ENCODE measurements at regions not wholly inside any gene's neighbourhood (a gene's known extent, or its start where the extent isn't known, plus 50 kb on each side); places are given as distances from the start of the nearest gene placed in this dataset.

GRCh38 chr12:11499806-11500187, 104.4 kb upstream of the PRB2 start:
- TF ChIP-seq, protein P1, sequence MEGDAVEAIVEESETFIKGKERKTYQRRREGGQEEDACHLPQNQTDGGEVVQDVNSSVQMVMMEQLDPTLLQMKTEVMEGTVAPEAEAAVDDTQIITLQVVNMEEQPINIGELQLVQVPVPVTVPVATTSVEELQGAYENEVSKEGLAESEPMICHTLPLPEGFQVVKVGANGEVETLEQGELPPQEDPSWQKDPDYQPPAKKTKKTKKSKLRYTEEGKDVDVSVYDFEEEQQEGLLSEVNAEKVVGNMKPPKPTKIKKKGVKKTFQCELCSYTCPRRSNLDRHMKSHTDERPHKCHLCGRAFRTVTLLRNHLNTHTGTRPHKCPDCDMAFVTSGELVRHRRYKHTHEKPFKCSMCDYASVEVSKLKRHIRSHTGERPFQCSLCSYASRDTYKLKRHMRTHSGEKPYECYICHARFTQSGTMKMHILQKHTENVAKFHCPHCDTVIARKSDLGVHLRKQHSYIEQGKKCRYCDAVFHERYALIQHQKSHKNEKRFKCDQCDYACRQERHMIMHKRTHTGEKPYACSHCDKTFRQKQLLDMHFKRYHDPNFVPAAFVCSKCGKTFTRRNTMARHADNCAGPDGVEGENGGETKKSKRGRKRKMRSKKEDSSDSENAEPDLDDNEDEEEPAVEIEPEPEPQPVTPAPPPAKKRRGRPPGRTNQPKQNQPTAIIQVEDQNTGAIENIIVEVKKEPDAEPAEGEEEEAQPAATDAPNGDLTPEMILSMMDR (IDR thresholded peaks at IDR 0.05), result no peak
- ATAC-seq (ENCODE audit: insufficient number of reproducible peaks, low FRiP score, low read depth) (no peak), DNase-seq (ENCODE audit: low spot score) (no peak)
- H3K4me1 ChIP-seq (ENCODE audit: control insufficient read depth in 1 of 2, low read depth in 2 of 2), result peaks cover 0 to 10% of the 10 kb centered on the region in 2 donors
- H3K27ac ChIP-seq, result no peak overlapping the region
- no peaks in the 10 kb centered on the region for H3K27me3 ChIP-seq (replicated peaks; ENCODE audit: insufficient read depth)
- no peak overlapping the region for H3K4me3 ChIP-seq
- no peaks in the 10 kb centered on the region for H3K36me3 ChIP-seq
- H3K9me3 ChIP-seq, result no peaks in the 10 kb centered on the region

DNA sequence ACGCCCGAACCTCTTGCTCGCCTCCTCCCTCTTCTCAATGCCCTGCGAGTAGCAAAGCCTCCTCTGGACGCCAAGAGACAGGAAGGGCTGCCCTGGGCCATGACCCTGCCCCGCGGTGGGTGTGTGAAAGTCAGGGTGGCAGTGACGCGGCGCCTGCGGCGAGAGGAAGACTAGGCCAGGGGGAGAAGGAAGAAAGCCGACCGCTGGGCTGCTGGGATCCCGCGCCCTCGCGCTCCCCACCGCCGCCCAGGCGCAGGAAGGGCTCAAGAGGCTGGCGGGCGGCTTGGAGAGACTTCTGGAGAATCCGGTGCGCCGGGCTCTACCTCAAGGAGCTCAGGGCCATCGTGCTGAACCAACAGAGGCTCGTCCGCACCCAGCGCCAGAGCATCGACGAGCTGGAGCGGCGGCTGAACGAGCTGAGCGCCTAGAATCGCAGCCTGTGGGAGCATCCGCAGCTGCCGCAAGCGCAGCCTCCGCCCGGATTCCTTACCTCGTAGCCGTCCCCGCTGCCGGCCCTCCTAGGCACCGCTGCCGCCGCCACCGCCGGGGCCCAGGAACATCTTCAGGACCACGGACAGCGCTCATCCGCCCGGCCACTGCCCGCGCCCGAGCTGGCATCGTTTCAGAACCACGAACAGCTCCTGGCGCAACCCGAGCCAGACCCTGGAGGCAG, 105.0 kb upstream of the PRB2 start:
- H3K9me3 ChIP-seq, result no peaks in the 10 kb centered on the region
- DNase-seq (ENCODE audit: low spot score), result peak; percentile 32
- TF ChIP-seq, protein P1 (IDR thresholded peaks at IDR 0.05), result no peak
- no peak overlapping the region for H3K4me3 ChIP-seq
- no peaks in the 10 kb centered on the region for H3K27me3 ChIP-seq (replicated peaks; ENCODE audit: insufficient read depth)
- H3K36me3 ChIP-seq, result no peaks in the 10 kb centered on the region
- peak; percentile 78 for ATAC-seq (ENCODE audit: insufficient number of reproducible peaks, low FRiP score, low read depth)
- H3K4me1 ChIP-seq (ENCODE audit: control insufficient read depth in 1 of 2, low read depth in 2 of 2), result peaks cover 0 to 10% of the 10 kb centered on the region in 2 donors
- no peak overlapping the region for H3K27ac ChIP-seq

DNA sequence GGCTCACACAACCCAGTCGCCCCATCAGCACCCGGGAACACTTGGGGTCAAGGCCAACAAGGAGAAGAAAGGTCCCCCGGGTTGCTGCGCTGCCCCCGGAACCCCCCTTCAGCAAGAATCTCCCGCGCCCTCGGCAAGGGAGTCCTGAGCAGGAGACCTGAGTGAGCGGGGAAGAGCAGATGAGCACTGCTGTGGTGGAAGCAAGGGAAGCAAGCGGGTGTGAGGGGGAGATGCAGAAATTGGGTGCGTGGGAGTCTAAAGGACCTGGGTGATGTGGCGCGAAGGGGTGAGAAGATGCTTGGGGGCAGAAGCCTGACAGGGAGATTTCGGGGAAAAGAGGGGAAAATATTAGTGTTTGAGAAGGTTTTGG, 105.5 kb upstream of the PRB2 start:
- Histone ChIP-seq H3K9me3 (no peaks in the 10 kb centered on the region), H3K4me1 (ENCODE audit: control insufficient read depth in 1 of 2, low read depth in 2 of 2) (peaks cover 0 to 10% of the 10 kb centered on the region in 2 donors), H3K27ac (no peak overlapping the region), H3K36me3 (no peaks in the 10 kb centered on the region), H3K27me3 (replicated peaks; ENCODE audit: insufficient read depth) (no peaks in the 10 kb centered on the region), H3K4me3 (no peak overlapping the region)
- TF ChIP-seq, protein P1 (IDR thresholded peaks at IDR 0.05), result no peak
- DNase-seq (ENCODE audit: low spot score) (no peak), ATAC-seq (ENCODE audit: insufficient number of reproducible peaks, low FRiP score, low read depth) (no peak)

- ATAC-seq (ENCODE audit: insufficient number of reproducible peaks, low FRiP score, low read depth), result no peak
Measured at GRCh38 chr12:11508699-11509098, 113.3 kb upstream of the PRB2 start.

GRCh38 chr12:11509326-11509725, 114.0 kb upstream of the PRB2 start:
- TF ChIP-seq, protein P1 (IDR thresholded peaks at IDR 0.05), result no peak
- ATAC-seq (ENCODE audit: insufficient number of reproducible peaks, low FRiP score, low read depth) (no peak), DNase-seq (ENCODE audit: low spot score) (no peak)
- H3K36me3 ChIP-seq, result no peaks in the 10 kb centered on the region
- H3K4me1 ChIP-seq (ENCODE audit: control insufficient read depth in 1 of 2, low read depth in 2 of 2), result no peaks in the 10 kb centered on the region
- H3K27ac ChIP-seq, result no peak overlapping the region
- no peak overlapping the region for H3K4me3 ChIP-seq
- no peaks in the 10 kb centered on the region for H3K9me3 ChIP-seq
- H3K27me3 ChIP-seq (replicated peaks; ENCODE audit: insufficient read depth), result no peaks in the 10 kb centered on the region

More at GRCh38 chr12:11508699-11509098, 113.3 kb upstream of the PRB2 start:
- no peaks in the 10 kb centered on the region for H3K27me3 ChIP-seq (replicated peaks; ENCODE audit: insufficient read depth)
- no peaks in the 10 kb centered on the region for H3K4me1 ChIP-seq (ENCODE audit: control insufficient read depth in 1 of 2, low read depth in 2 of 2)
- H3K9me3 ChIP-seq, result no peaks in the 10 kb centered on the region
- H3K4me3 ChIP-seq, result no peak overlapping the region
- DNase-seq (ENCODE audit: low spot score), result no peak
- no peak overlapping the region for H3K27ac ChIP-seq
- TF ChIP-seq, protein P1 (IDR thresholded peaks at IDR 0.05), result no peak
- no peaks in the 10 kb centered on the region for H3K36me3 ChIP-seq
